ENCODE measurements at regions not wholly inside any gene's neighbourhood (a gene's known extent, or its start where the extent isn't known, plus 50 kb on each side); places are given as distances from the start of the nearest gene placed in this dataset.
"Not testable (repeated sequence)": the region's sequence is repeated elsewhere in the genome, so short reads cannot be mapped to it uniquely, and the experiment has no call there.

- not testable (repeated sequence) for TF ChIP-seq POLR2A (IDR thresholded peaks at IDR 0.05; ENCODE audit: low read length); GATA1 (IDR thresholded peaks at IDR 0.05; ENCODE audit: low read depth, low read length)
Observed at GRCh38 chr2:132304661-132305380, 111.8 kb upstream of the GPR39 start.
